Subcutaneous abdominal adipose tissue (tissue), 5 donors: ENCODE measurements at regions not wholly inside any gene's neighbourhood (a gene's known extent, or its start where the extent isn't known, plus 50 kb on each side); places are given as distances from the start of the nearest gene placed in this dataset.

Source experiments
- H3K27ac ChIP-seq: one replicate; pipeline ENCODE4 v1.7.0; 2013; ENCODE audit warnings: low read depth, mild to moderate bottlenecking, inconsistent platforms, low read length, moderate library complexity
- H3K27me3 ChIP-seq, 5 donors: one replicate each; pipeline ENCODE4 v1.7.0; 2013; ENCODE audit warnings: low read length in 5 of 5, inconsistent platforms in 1 of 5; ENCODE audit not compliant: control insufficient read depth in 5 of 5, insufficient read depth in 4 of 5
- H3K36me3 ChIP-seq, 5 donors: one replicate each; pipeline ENCODE4 v1.7.0; 2013; ENCODE audit warnings: low read length in 5 of 5; ENCODE audit not compliant: control insufficient read depth in 5 of 5, insufficient read depth in 5 of 5
- H3K4me1 ChIP-seq, 5 donors: one replicate each; pipeline ENCODE4 v1.7.0; 2013; ENCODE audit warnings: low read length in 5 of 5, mild to moderate bottlenecking in 3 of 5, moderate library complexity in 1 of 5; ENCODE audit not compliant: control insufficient read depth in 5 of 5, insufficient read depth in 5 of 5
- H3K4me3 ChIP-seq, 5 donors: one replicate each; pipeline ENCODE4 v1.7.0; 2013; ENCODE audit warnings: low read length in 5 of 5, low read depth in 1 of 5
- H3K9ac ChIP-seq, 5 donors: one replicate each; pipeline ENCODE4 v1.7.0; 2013; ENCODE audit warnings: low read length in 5 of 5, mild to moderate bottlenecking in 4 of 5, moderate library complexity in 3 of 5
- H3K9me3 ChIP-seq, 5 donors: one replicate each; pipeline ENCODE4 v1.7.0; 2013; ENCODE audit warnings: low read length in 5 of 5; ENCODE audit not compliant: control insufficient read depth in 5 of 5
- donor health status: healthy.
- donor health status: healthy.
- donor health status: healthy.
- donor health status: healthy.
- donor health status: healthy.

GRCh38 chr6:113104541-113104940 is 752.6 kb upstream of the MARCKS start:
- Histone ChIP-seq H3K27me3 (no peaks in the 10 kb centered on the region), H3K4me1 (peaks cover 0 to 2% (median 0%) of the 10 kb centered on the region in 5 donors), H3K4me3 (no peak overlapping the region), H3K27ac (no peak overlapping the region), H3K9me3 (peaks cover 0 to 4% (median 3%) of the 10 kb centered on the region in 5 donors), H3K36me3 (no peaks in the 10 kb centered on the region), H3K9ac (no peak overlapping the region)

DNA sequence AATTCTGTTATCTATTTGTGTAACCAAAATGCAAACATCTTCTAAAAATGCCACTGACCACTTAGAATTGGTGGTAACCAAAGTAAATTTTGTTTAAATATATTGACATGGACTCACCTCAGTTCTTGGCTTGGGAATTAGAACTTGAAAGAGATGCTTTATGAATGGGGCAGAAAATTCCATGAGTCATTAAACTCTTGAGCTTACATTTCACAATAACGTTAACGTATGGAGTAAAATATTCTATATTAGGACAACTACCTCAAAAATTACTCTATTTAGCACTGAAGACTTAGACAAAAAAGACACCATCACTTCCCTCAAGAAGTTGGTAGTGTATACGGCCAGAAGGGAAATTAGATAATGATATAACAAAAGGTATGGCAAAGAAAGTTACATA is 752.2 kb upstream of the MARCKS start:
- Histone ChIP-seq H3K4me1 (peaks cover 0 to 2% (median 0%) of the 10 kb centered on the region in 5 donors), H3K27ac (no peak overlapping the region), H3K27me3 (no peaks in the 10 kb centered on the region), H3K9me3 (peaks cover 0 to 4% (median 3%) of the 10 kb centered on the region in 5 donors), H3K4me3 (no peak overlapping the region), H3K36me3 (no peaks in the 10 kb centered on the region), H3K9ac (no peak overlapping the region)

- Histone ChIP-seq H3K4me3 (no peak overlapping the region), H3K9me3 (peaks cover 0 to 5% (median 3%) of the 10 kb centered on the region in 5 donors), H3K36me3 (no peaks in the 10 kb centered on the region), H3K9ac (no peak overlapping the region), H3K27ac (no peak overlapping the region), H3K4me1 (no peaks in the 10 kb centered on the region), H3K27me3 (no peaks in the 10 kb centered on the region)
These were observed 746.9 kb upstream of the MARCKS start for GRCh38 chr6:113110211-113110610.

DNA sequence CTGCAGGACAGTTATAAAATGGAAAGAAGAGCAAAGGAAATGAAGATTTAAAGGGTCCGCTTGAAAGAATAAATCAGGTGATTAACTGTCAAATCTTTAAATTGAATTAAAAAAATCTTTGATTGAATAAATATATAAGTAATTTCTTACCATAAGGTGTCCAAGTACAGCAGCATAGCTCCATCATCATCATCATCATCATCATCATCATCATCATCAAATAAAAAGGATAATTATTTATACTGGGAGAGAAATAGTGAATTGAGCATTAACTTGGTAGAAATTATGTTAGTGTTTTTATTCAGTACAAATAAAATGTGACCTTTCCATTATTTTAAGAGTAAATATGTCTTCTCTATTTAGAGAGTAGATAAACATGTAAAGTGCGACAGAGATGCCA is 745.6 kb upstream of the MARCKS start:
- Histone ChIP-seq H3K36me3 (no peaks in the 10 kb centered on the region), H3K9me3 (peaks cover 0 to 6% (median 4%) of the 10 kb centered on the region in 5 donors), H3K4me1 (no peaks in the 10 kb centered on the region), H3K9ac (no peak overlapping the region), H3K27me3 (no peaks in the 10 kb centered on the region), H3K4me3 (no peak overlapping the region), H3K27ac (no peak overlapping the region)

GRCh38 chr6:113112086-113112485 is 745.1 kb upstream of the MARCKS start:
- Histone ChIP-seq H3K36me3 (no peaks in the 10 kb centered on the region), H3K9ac (no peak overlapping the region), H3K4me3 (no peak overlapping the region), H3K4me1 (no peaks in the 10 kb centered on the region), H3K9me3 (peaks cover 0 to 7% (median 4%) of the 10 kb centered on the region in 5 donors), H3K27ac (no peak overlapping the region), H3K27me3 (no peaks in the 10 kb centered on the region)

DNA sequence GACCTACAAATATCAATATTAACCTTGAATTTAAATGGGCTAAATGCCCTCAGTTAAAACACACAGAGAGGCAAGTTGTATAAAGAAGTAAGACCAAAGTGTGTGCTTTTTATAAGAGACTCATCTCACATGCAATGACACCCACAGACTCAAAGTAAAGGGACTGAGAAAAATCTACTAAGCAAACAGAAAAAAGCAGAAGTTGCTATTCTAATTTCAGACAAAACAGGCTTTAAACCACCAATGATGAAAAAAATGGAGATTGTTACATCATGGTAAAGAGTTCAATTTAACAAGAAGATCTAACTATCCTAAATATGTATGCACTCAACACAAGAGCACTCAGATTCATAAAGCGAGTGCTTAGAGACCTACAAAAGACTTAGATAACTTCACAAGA is 741.9 kb upstream of the MARCKS start:
- no peak overlapping the region for H3K4me3 ChIP-seq
- no peak overlapping the region for H3K9ac ChIP-seq
- no peaks in the 10 kb centered on the region for H3K36me3 ChIP-seq
- H3K27ac ChIP-seq: no peak overlapping the region
- H3K4me1 ChIP-seq: no peaks in the 10 kb centered on the region
- no peaks in the 10 kb centered on the region for H3K27me3 ChIP-seq
- H3K9me3 ChIP-seq: peaks cover 0 to 6% (median 4%) of the 10 kb centered on the region in 5 donors

GRCh38 chr6:113120224-113120581 is 736.9 kb upstream of the MARCKS start:
- Histone ChIP-seq H3K9me3 (peaks cover 0 to 6% (median 2%) of the 10 kb centered on the region in 5 donors), H3K27ac (no peak overlapping the region), H3K4me1 (peaks cover 0 to 9% (median 3%) of the 10 kb centered on the region in 5 donors), H3K4me3 (no peak overlapping the region), H3K36me3 (no peaks in the 10 kb centered on the region), H3K27me3 (no peaks in the 10 kb centered on the region), H3K9ac (no peak overlapping the region)

- H3K27ac ChIP-seq: no peak overlapping the region
- H3K4me3 ChIP-seq: no peak overlapping the region
- H3K4me1 ChIP-seq: peaks cover 0 to 9% (median 3%) of the 10 kb centered on the region in 5 donors
- H3K36me3 ChIP-seq: no peaks in the 10 kb centered on the region
- H3K9ac ChIP-seq: no peak overlapping the region
- H3K27me3 ChIP-seq: no peaks in the 10 kb centered on the region
- H3K9me3 ChIP-seq: peaks cover 0 to 6% (median 2%) of the 10 kb centered on the region in 5 donors
These were observed 736.4 kb upstream of the MARCKS start for GRCh38 chr6:113120582-113121285.

- Histone ChIP-seq H3K36me3 (no peaks in the 10 kb centered on the region), H3K4me1 (peaks cover 0 to 9% (median 3%) of the 10 kb centered on the region in 5 donors), H3K27me3 (no peaks in the 10 kb centered on the region), H3K9ac (no peak overlapping the region), H3K4me3 (no peak overlapping the region), H3K27ac (no peak overlapping the region), H3K9me3 (peaks cover 0 to 4% (median 2%) of the 10 kb centered on the region in 5 donors)
These were observed 735.6 kb upstream of the MARCKS start for GRCh38 chr6:113121571-113121970.

GRCh38 chr6:113122060-113122459 is 735.1 kb upstream of the MARCKS start:
- Histone ChIP-seq H3K9ac (no peak overlapping the region), H3K4me3 (no peak overlapping the region), H3K9me3 (peaks cover 0 to 4% (median under 1%) of the 10 kb centered on the region in 5 donors), H3K36me3 (no peaks in the 10 kb centered on the region), H3K27ac (no peak overlapping the region), H3K4me1 (peaks cover 0 to 9% (median 3%) of the 10 kb centered on the region in 5 donors), H3K27me3 (no peaks in the 10 kb centered on the region)
